Stimulated activated CD4-positive, alpha-beta T cell treated with anti-CD3 and anti-CD28 coated beads, TNF-alpha, amount 100 ng/mL, for 24 hours (primary cell): ENCODE measurements at regions not wholly inside any gene's neighbourhood (a gene's known extent, or its start where the extent isn't known, plus 50 kb on each side); places are given as distances from the start of the nearest gene placed in this dataset.
"Not testable (repeated sequence)": the region's sequence is repeated elsewhere in the genome, so short reads cannot be mapped to it uniquely, and the experiment has no call there.

Experiments used
- DNase-seq, 3 experiments: peaks; one replicate each; pipeline ENCODE4 v3.0.0-alpha.2; 2020; ENCODE audit warnings: low read depth in 3 of 3

- DNase-seq = not testable (repeated sequence)
These were observed 2777.4 kb upstream of the TPTE start for GRCh38 chr21:7743940-7744339.

DNA sequence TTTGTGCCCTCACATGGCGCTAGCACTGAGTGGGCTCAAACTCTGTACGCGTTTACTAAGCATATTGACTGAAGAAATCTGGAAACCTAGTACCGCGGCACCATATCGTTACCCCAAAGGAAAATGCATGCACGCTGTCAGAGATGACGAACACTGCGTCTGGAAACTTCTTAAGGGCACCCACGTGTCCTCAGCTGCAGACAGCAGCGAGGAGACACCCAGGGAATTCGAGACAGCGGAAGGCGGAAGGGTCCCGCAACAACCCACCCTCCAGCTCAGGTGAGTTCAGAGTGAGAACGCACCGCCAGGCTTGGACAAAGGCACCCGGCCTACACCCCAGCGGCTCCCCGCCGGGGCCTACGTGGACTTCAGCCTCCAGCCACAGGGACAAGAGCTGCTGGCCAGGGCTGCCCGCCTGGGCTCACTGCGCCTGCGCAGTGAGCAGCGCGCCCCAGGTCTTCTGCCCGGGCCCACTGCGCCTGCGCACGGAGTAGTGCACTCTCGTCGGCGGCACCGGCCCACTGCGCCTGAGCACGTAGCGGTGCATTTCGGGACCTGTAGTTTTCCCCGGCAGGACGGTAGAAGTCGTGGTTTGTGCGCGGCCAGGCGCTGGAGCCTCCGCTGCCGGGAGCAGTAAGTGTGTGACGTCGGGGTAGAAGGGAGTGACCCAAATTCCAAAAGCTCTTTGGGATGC is 2776.8 kb upstream of the TPTE start:
- DNase-seq = not testable (repeated sequence)

DNA sequence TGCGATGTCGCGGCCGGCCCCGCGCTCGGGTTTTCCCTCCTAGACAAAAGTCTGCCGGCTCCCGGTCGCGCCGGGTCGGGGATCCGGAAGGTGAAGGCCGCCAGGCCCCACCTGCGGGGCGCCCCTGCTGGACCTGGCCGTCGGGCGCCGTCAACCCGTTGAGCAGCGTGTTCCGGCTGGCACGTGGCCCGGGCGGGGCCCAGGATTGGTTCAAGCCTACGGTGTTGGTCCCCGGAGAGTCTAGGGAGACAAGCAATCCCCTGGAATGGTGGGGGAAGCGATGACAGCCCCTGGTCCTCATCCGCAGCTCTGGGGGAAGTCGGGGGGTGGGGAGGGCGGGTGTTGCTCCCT is 2776.3 kb upstream of the TPTE start:
- DNase-seq = not testable (repeated sequence)

GRCh38 chr21:7747964-7748363 is 2773.4 kb upstream of the TPTE start:
- not testable (repeated sequence) for DNase-seq

DNA sequence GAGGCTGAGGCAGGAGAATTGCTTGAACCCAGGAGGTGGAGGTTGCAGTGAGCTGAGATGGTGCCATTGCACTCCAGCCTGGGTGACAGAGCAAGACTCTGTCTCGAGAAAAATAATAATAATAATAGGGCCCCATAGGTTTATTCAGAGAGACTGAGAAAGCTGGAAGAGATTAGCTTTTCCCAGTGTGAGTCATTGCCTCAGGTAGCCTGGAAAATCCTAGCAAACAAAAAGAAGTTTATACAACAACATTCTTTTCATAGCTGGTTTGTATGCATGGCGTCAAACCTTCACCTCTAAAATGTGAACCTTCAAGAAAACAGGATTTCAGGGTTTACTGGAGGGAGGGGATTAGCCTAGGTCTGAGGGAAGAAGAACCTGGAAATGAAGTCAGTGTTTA is 2768.8 kb upstream of the TPTE start:
- not testable (repeated sequence) for DNase-seq

DNA sequence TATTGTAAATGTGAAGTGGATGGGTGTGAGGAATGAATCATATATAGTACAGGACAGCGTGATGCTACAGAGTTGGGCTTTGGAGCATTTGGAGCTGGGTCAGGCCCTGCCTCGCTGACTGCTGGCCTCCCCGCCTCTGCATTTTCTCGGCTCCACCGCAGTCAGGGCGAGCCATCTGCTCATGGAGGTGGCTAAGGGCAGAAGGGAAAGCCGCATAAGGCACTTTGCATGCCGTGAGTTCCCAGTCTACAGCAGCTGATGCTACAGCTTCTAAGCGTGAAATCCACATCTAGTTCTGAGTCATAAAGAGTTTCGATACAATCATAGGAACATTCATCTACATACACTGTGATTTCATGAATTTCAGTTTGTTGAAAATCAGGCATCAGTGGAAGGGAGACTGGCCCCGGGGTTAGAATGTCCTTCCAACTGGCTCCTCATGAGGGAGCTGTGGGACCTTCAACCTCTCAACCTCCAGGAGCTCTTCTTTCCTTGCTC is 2768.0 kb upstream of the TPTE start:
- peak in 1 of 3 experiments; percentile 26 for DNase-seq

- not testable (repeated sequence) for DNase-seq
These were observed 2751.4 kb upstream of the TPTE start for GRCh38 chr21:7769985-7770384.

GRCh38 chr21:7774219-7774618 is 2747.2 kb upstream of the TPTE start:
- not testable (repeated sequence) for DNase-seq

GRCh38 chr21:7775327-7775984 is 2745.9 kb upstream of the TPTE start:
- DNase-seq = not testable (repeated sequence)

GRCh38 chr21:7776035-7776434 is 2745.3 kb upstream of the TPTE start:
- not testable (repeated sequence) for DNase-seq

- not testable (repeated sequence) for DNase-seq
These were observed 2744.8 kb upstream of the TPTE start for GRCh38 chr21:7776622-7777021.

- DNase-seq = not testable (repeated sequence)
These were observed 2744.1 kb upstream of the TPTE start for GRCh38 chr21:7777289-7777688.

GRCh38 chr21:7787427-7788078 is 2733.8 kb upstream of the TPTE start:
- DNase-seq = not testable (repeated sequence)

- not testable (repeated sequence) for DNase-seq
These were observed 2727.6 kb upstream of the TPTE start for GRCh38 chr21:7793797-7794196.

DNA sequence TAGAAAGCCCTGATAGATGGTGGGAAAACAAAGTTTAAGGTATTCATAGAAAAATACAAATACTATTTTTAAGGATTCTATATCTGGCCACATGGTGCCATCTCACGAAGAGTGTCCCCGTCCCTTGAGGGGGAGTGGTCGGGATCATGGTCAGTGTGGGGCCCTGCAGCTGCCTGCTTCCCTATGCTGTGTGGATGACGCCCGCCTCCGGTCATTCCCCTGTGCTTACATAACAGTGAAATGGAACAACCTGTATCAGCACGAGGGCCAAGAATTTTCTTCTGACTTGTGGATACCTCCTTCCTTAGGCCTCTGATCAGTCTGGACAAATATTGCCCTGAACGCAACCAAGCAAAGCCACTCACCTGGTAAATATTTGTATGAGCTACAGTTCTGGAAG is 2724.1 kb upstream of the TPTE start:
- DNase-seq = not testable (repeated sequence)

GRCh38 chr21:7798446-7798845 is 2722.9 kb upstream of the TPTE start:
- DNase-seq = not testable (repeated sequence)

GRCh38 chr21:7799697-7800096 is 2721.7 kb upstream of the TPTE start:
- not testable (repeated sequence) for DNase-seq

DNA sequence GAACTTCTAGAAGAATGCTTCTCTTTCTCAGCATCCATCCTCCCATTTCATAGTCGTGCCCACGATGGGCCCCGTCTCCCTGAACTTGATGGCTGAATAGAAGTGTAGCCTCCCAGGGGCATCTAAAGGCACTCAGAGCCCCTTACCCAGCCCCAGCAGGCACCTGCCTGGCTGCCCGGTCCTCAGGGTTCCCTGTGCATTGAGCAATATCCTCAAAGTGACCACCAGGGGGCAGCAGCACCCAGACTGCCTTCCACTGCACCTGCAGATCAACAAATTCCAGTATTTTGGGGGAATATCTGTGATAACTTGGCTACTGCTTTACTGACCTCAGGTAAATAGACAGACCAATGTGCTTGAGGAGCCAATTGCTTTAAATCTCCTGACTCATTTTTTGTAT is 2707.9 kb upstream of the TPTE start:
- not testable (repeated sequence) for DNase-seq

GRCh38 chr21:7817013-7817412 is 2704.4 kb upstream of the TPTE start:
- DNase-seq = not testable (repeated sequence)

- not testable (repeated sequence) for DNase-seq
These were observed 2702.1 kb upstream of the TPTE start for GRCh38 chr21:7819301-7819700.

- not testable (repeated sequence) for DNase-seq
These were observed 2695.8 kb upstream of the TPTE start for GRCh38 chr21:7825627-7826026.

GRCh38 chr21:7826174-7826573 is 2695.2 kb upstream of the TPTE start:
- DNase-seq = not testable (repeated sequence)

DNA sequence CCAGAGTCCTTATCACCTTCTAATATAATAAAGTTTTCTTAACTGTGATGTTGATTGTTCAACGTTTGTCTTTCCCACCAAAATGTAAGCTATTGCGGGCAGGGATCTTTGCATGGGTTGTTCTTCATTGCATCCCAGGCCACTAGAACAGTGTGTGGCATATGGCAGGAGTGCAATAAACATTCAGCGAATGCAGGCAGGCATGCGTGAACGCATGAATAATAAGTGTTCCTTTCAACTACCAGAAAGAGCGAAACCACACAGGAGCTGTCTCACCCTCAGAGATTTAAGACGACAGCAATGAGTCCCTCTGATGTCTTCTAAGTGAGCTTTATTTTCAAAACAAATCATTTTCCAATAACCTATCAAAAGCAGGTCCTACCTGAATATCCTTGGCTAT is 2693.1 kb upstream of the TPTE start:
- not testable (repeated sequence) for DNase-seq
